HEK293 (cell line): ENCODE measurements at regions not wholly inside any gene's neighbourhood (a gene's known extent, or its start where the extent isn't known, plus 50 kb on each side); places are given as distances from the start of the nearest gene placed in this dataset.

Source experiments
- CTCF ChIA-PET: fragments of 350-600 bp; formaldehyde crosslinking; extraction: SDS; loops from one replicate; lab custom pipeline; 2021; ENCODE audit warnings: antibody characterized with exemption; lab: Yijun Ruan, JAX
- POLR2A ChIA-PET: fragments of 300-600 bp; formaldehyde crosslinking; extraction: SDS; loops from one replicate; lab custom pipeline; 2020; ENCODE audit warnings: antibody characterized with exemption, inconsistent platforms; lab: Yijun Ruan, JAX
- H3K27ac ChIP-seq: fragments of 200-500 bp; sonication (Bioruptor generic); 2 replicates; pipeline ENCODE4 v1.5.1; 2014; ENCODE audit warnings: low read depth, low read length, control low read depth, inconsistent platforms; ENCODE audit errors: extremely low read depth
- H3K36me3 ChIP-seq, 2 experiments: fragments of 200-500 bp in 1 of 2; sonication (Bioruptor generic) in 1 of 2; 1 replicate in 1 of 2; 2 replicates in 1 of 2; pipeline ENCODE4 v1.5.1; 2014 to 2017; ENCODE audit warnings: inconsistent platforms in 2 of 2, low read length in 2 of 2; ENCODE audit not compliant: control insufficient read depth in 2 of 2, insufficient read depth in 1 of 2
- H3K4me1 ChIP-seq: fragments of 200-500 bp; sonication (Bioruptor generic); 2 replicates; pipeline ENCODE4 v1.5.1; 2014; ENCODE audit warnings: mild to moderate bottlenecking, low read length, inconsistent platforms; ENCODE audit not compliant: control insufficient read depth, insufficient read depth
- H3K4me3 ChIP-seq: 2 replicates; pipeline ENCODE4 v1.5.1; 2011; ENCODE audit warnings: low read depth, mild to moderate bottlenecking, control low read depth, low read length, moderate library complexity
- H3K9me3 ChIP-seq: fragments of 200-500 bp; sonication (Bioruptor generic); 2 replicates; pipeline ENCODE4 v1.5.1; 2014; ENCODE audit warnings: low read depth, low read length, inconsistent platforms; ENCODE audit not compliant: control insufficient read depth, insufficient read depth
- IKZF3 ChIP-seq: fragments of 450-650 bp; IDR thresholded peaks from 2 replicates; pipeline ENCODE4 v1.5.0; 2018; ENCODE audit warnings: missing biosample characterization, mild to moderate bottlenecking, missing genetic modification characterization, moderate library complexity
- KLF10 ChIP-seq: fragments of 450-650 bp; IDR thresholded peaks from 2 replicates; pipeline ENCODE4 v1.5.1; 2018; ENCODE audit warnings: missing biosample characterization, mild to moderate bottlenecking, missing genetic modification characterization
- PRDM10 ChIP-seq: fragments of 450-650 bp; formaldehyde crosslinking; IDR thresholded peaks from 2 replicates; pipeline ENCODE4 v1.5.1; 2016; ENCODE audit warnings: missing biosample characterization, missing genetic modification characterization
- SALL2 ChIP-seq: fragments of 450-650 bp; formaldehyde crosslinking; IDR thresholded peaks from 2 replicates; pipeline ENCODE4 v1.5.0; 2017; ENCODE audit warnings: missing biosample characterization, mild to moderate bottlenecking, missing genetic modification characterization, borderline replicate concordance
- SCRT1 ChIP-seq: fragments of 450-650 bp; formaldehyde crosslinking; IDR thresholded peaks from 2 replicates; pipeline ENCODE4 v1.5.1; 2016; ENCODE audit warnings: missing biosample characterization, missing genetic modification characterization, borderline replicate concordance
- SCRT2 ChIP-seq: fragments of 450-650 bp; formaldehyde crosslinking; IDR thresholded peaks from 2 replicates; pipeline ENCODE4 v1.5.1; 2016; ENCODE audit warnings: missing biosample characterization, missing genetic modification characterization
- TSHZ1 ChIP-seq: fragments of 450-650 bp; formaldehyde crosslinking; IDR thresholded peaks from 2 replicates; pipeline ENCODE4 v1.5.1; 2016; ENCODE audit warnings: missing biosample characterization, missing genetic modification characterization, borderline replicate concordance
- ZBTB44 ChIP-seq: fragments of 450-650 bp; IDR thresholded peaks from 2 replicates; pipeline ENCODE4 v1.5.1; 2018; ENCODE audit warnings: missing biosample characterization, mild to moderate bottlenecking, missing genetic modification characterization
- ZBTB48 ChIP-seq: fragments of 450-650 bp; formaldehyde crosslinking; IDR thresholded peaks from 2 replicates; pipeline ENCODE4 v1.5.1; 2016; ENCODE audit warnings: missing biosample characterization, missing genetic modification characterization
- ZNF138 ChIP-seq: fragments of 450-650 bp; formaldehyde crosslinking; IDR thresholded peaks from 2 replicates; pipeline ENCODE4 v1.5.1; 2016; ENCODE audit warnings: missing biosample characterization, missing genetic modification characterization, borderline replicate concordance
- ZNF146 ChIP-seq: fragments of 450-650 bp; formaldehyde crosslinking; IDR thresholded peaks from 2 replicates; pipeline ENCODE4 v1.5.1; 2016; ENCODE audit warnings: missing biosample characterization, missing genetic modification characterization
- ZNF2 ChIP-seq: fragments of 450-650 bp; formaldehyde crosslinking; IDR thresholded peaks from 2 replicates; pipeline ENCODE4 v1.5.1; 2016; ENCODE audit warnings: missing biosample characterization, missing genetic modification characterization
- ZNF202 ChIP-seq: fragments of 450-650 bp; formaldehyde crosslinking; IDR thresholded peaks from 2 replicates; pipeline ENCODE4 v1.5.1; 2016; ENCODE audit warnings: missing biosample characterization, missing genetic modification characterization, borderline replicate concordance
- ZNF529 ChIP-seq: fragments of 450-650 bp; formaldehyde crosslinking; IDR thresholded peaks from 2 replicates; pipeline ENCODE4 v1.5.1; 2017; ENCODE audit warnings: missing genetic modification characterization, missing biosample characterization; ENCODE audit not compliant: insufficient replicate concordance
- ZNF639 ChIP-seq: fragments of 450-650 bp; formaldehyde crosslinking; IDR thresholded peaks from 2 replicates; pipeline ENCODE4 v1.5.1; 2016; ENCODE audit warnings: missing biosample characterization, missing genetic modification characterization
- ZNF76 ChIP-seq: fragments of 450-650 bp; formaldehyde crosslinking; IDR thresholded peaks from 2 replicates; pipeline ENCODE4; 2016; ENCODE audit warnings: low read depth, missing biosample characterization, missing genetic modification characterization, borderline replicate concordance
- TF ChIP-seq, protein P1 (sequence below): fragments of 450-650 bp; formaldehyde crosslinking; IDR thresholded peaks from 2 replicates; pipeline ENCODE4 v1.5.1; 2016; ENCODE audit warnings: missing biosample characterization, missing genetic modification characterization
- TF ChIP-seq, protein P2 (sequence below): fragments of 450-650 bp; formaldehyde crosslinking; IDR thresholded peaks from 2 replicates; pipeline ENCODE4 v1.5.1; 2017; ENCODE audit warnings: missing biosample characterization, missing genetic modification characterization

- CTCF ChIA-PET: no interaction called here
- TF ChIP-seq, protein P1, sequence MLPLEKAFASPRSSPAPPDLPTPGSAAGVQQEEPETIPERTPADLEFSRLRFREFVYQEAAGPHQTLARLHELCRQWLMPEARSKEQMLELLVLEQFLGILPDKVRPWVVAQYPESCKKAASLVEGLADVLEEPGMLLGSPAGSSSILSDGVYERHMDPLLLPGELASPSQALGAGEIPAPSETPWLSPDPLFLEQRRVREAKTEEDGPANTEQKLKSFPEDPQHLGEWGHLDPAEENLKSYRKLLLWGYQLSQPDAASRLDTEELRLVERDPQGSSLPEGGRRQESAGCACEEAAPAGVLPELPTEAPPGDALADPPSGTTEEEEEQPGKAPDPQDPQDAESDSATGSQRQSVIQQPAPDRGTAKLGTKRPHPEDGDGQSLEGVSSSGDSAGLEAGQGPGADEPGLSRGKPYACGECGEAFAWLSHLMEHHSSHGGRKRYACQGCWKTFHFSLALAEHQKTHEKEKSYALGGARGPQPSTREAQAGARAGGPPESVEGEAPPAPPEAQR (tag by site-specific recombination): no peak
- TF ChIP-seq PRDM10 (tag by site-specific recombination): no peak
- TF ChIP-seq ZBTB44 (tag by site-specific recombination): no peak
- TF ChIP-seq TSHZ1 (tag by site-specific recombination): no peak
- no peak for TF ChIP-seq ZNF138 (tag by site-specific recombination)
- TF ChIP-seq SALL2 (tag by site-specific recombination): no peak
- TF ChIP-seq ZNF2 (tag by site-specific recombination): no peak
- no peak for TF ChIP-seq KLF10 (tag by site-specific recombination)
- no peak for TF ChIP-seq SCRT1
- TF ChIP-seq SCRT2 (tag by site-specific recombination): no peak
- TF ChIP-seq ZBTB48 (tag by site-specific recombination): no peak
- no peak for TF ChIP-seq ZNF202 (tag by site-specific recombination)
- no peak for TF ChIP-seq IKZF3 (tag by site-specific recombination)
- TF ChIP-seq ZNF146: no peak
- no peak for TF ChIP-seq ZNF639 (tag by site-specific recombination)
- TF ChIP-seq ZNF529 (tag by site-specific recombination): no peak
- TF ChIP-seq ZNF76 (tag by site-specific recombination): no peak
- TF ChIP-seq, protein P2, sequence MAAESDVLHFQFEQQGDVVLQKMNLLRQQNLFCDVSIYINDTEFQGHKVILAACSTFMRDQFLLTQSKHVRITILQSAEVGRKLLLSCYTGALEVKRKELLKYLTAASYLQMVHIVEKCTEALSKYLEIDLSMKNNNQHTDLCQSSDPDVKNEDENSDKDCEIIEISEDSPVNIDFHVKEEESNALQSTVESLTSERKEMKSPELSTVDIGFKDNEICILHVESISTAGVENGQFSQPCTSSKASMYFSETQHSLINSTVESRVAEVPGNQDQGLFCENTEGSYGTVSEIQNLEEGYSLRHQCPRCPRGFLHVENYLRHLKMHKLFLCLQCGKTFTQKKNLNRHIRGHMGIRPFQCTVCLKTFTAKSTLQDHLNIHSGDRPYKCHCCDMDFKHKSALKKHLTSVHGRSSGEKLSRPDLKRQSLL: no peak
- TF ChIP-seq, all 188 proteins: peak for 0
- Histone ChIP-seq H3K36me3 (no peaks in the 10 kb centered on the region), H3K4me3 (no peak overlapping the region), H3K9me3 (no peaks in the 10 kb centered on the region), H3K4me1 (no peaks in the 10 kb centered on the region), H3K27ac (no peak overlapping the region)
- POLR2A ChIA-PET: no interaction called here
These were observed 367.8 kb downstream of the TLE1 start for GRCh38 chr9:81321551-81321950.
